Osteocyte (in vitro differentiated cells): ENCODE measurements at regions not wholly inside any gene's neighbourhood (a gene's known extent, or its start where the extent isn't known, plus 50 kb on each side); places are given as distances from the start of the nearest gene placed in this dataset.

ENCODE experiments used
- DNase-seq: peaks from one replicate; pipeline ENCODE4 v3.0.0; 2021; ENCODE audit warnings: mixed read lengths; ENCODE audit not compliant: unreplicated experiment; ENCODE audit errors: extremely low spot score
- H3K27ac Mint-ChIP-seq: one replicate; pipeline ENCODE4 v1.8.0; 2021; ENCODE audit warnings: mild to moderate bottlenecking, mixed read lengths; ENCODE audit not compliant: unreplicated experiment
- H3K27me3 Mint-ChIP-seq: one replicate; pipeline ENCODE4 v1.8.0; 2021; ENCODE audit warnings: mixed read lengths; ENCODE audit not compliant: unreplicated experiment
- H3K36me3 Mint-ChIP-seq: one replicate; pipeline ENCODE4 v1.8.0; 2021; ENCODE audit warnings: mixed read lengths; ENCODE audit not compliant: unreplicated experiment
- H3K4me1 Mint-ChIP-seq: one replicate; pipeline ENCODE4 v1.8.0; 2021; ENCODE audit warnings: mixed read lengths; ENCODE audit not compliant: unreplicated experiment
- H3K4me3 Mint-ChIP-seq: one replicate; pipeline ENCODE4 v1.8.0; 2021; ENCODE audit warnings: mild to moderate bottlenecking, moderate library complexity, mixed read lengths; ENCODE audit not compliant: unreplicated experiment
- H3K9me3 Mint-ChIP-seq: one replicate; pipeline ENCODE4 v1.8.0; 2021; ENCODE audit warnings: mixed read lengths; ENCODE audit not compliant: unreplicated experiment
- TF ChIP-seq, protein P1 (sequence below): fragments of 200-600 bp; sonication (generic); IDR thresholded peaks from 2 replicates; pipeline ENCODE4 v1.5.0; 2021; ENCODE audit warnings: antibody characterized with exemption, mild to moderate bottlenecking, moderate library complexity

DNA sequence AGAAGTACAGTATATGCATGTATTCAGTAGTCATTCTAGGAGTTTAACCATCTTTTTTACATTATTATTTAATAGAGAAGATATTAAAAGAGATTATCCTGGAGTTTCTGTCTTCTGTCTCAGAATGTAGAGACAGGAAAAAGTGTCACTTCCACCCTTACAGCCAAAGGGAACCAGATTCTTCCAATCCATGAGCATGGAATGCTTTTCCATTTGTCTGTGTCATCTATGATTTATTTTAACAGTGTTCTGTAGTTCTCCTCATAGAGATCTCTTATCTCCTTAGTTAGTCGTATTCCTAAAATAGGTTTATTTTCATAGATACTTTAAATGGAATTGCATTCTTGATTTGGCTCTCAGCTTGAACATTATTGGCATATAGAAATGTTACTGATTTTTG lies 959.5 kb upstream of the PIK3C3 start:
- H3K4me1 Mint-ChIP-seq = no peaks in the 10 kb centered on the region
- no peak overlapping the region for H3K27ac Mint-ChIP-seq
- H3K9me3 Mint-ChIP-seq = peaks cover 4% of the 10 kb centered on the region
- no peaks in the 10 kb centered on the region for H3K36me3 Mint-ChIP-seq
- H3K27me3 Mint-ChIP-seq = peaks cover 2% of the 10 kb centered on the region
- TF ChIP-seq, protein P1, sequence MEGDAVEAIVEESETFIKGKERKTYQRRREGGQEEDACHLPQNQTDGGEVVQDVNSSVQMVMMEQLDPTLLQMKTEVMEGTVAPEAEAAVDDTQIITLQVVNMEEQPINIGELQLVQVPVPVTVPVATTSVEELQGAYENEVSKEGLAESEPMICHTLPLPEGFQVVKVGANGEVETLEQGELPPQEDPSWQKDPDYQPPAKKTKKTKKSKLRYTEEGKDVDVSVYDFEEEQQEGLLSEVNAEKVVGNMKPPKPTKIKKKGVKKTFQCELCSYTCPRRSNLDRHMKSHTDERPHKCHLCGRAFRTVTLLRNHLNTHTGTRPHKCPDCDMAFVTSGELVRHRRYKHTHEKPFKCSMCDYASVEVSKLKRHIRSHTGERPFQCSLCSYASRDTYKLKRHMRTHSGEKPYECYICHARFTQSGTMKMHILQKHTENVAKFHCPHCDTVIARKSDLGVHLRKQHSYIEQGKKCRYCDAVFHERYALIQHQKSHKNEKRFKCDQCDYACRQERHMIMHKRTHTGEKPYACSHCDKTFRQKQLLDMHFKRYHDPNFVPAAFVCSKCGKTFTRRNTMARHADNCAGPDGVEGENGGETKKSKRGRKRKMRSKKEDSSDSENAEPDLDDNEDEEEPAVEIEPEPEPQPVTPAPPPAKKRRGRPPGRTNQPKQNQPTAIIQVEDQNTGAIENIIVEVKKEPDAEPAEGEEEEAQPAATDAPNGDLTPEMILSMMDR = no peak
- no peak for DNase-seq
- H3K4me3 Mint-ChIP-seq = no peak overlapping the region

DNA sequence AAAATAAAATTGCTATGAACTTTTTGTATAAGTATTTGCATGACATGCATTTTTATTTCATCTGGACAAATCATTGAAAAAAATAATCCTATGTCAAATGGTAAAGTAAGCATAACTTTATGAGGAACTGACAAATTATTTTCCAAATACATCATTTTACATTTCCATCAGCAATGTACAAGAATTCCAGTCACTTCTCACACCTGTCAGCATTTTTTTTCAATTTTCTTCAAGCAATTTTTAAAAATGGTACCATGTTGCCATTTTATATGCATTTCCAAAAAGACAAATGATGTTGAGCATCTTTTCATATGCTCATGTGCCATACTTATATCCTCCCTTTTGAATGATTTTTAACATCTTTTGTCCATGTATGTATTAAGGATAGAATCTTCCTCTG lies 961.7 kb upstream of the PIK3C3 start:
- Mint-ChIP-seq H3K4me1 (no peaks in the 10 kb centered on the region), H3K27me3 (peaks cover 1% of the 10 kb centered on the region), H3K36me3 (no peaks in the 10 kb centered on the region), H3K9me3 (peaks cover 2% of the 10 kb centered on the region), H3K4me3 (no peak overlapping the region), H3K27ac (no peak overlapping the region)
- TF ChIP-seq, protein P1 = no peak
- no peak for DNase-seq

DNA sequence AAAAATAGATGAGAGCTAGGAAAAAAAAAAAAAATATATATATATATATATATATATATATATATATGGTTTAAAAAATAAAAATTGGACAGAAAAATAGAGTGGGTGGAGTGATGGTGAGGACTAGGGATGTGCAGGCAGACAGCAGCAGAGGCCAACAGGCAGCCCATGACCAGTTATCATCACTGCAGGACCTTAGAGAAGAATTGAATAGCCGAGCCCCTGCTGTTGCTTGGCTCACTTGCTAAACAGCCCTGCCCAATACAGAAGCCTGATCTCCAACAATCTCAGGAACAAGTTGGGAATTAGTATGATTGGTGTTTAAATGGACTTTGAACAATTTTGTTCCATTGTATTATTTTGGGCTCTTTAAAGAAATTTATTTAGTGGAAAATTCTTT lies 967.5 kb upstream of the PIK3C3 start:
- H3K4me3 Mint-ChIP-seq = no peak overlapping the region
- H3K27ac Mint-ChIP-seq = no peak overlapping the region
- H3K27me3 Mint-ChIP-seq = no peaks in the 10 kb centered on the region
- no peaks in the 10 kb centered on the region for H3K4me1 Mint-ChIP-seq
- H3K36me3 Mint-ChIP-seq = no peaks in the 10 kb centered on the region
- TF ChIP-seq, protein P1 = no peak
- H3K9me3 Mint-ChIP-seq = no peaks in the 10 kb centered on the region
- DNase-seq = no peak

DNA sequence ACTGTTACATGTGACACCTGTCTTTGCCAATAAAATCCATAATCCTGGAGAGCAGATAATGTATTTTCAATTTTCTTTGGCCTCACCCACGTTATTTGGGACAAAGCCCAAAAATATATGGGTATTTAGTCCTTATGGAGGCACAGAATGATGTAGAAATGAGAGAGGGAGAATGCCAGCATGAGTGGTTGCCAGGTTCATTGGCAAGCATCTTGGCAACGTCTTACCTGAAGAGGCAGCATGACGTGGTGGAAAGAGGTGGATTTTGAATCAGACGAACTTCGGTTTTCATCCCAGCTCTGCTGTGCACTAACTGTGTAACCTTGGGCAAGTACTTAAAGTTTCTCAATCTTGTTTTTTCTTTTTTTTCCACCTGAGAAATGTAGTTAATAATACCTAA lies 969.6 kb upstream of the PIK3C3 start:
- TF ChIP-seq, protein P1 = no peak
- Mint-ChIP-seq H3K36me3 (no peaks in the 10 kb centered on the region), H3K27ac (no peak overlapping the region), H3K4me3 (no peak overlapping the region), H3K4me1 (peaks cover under 1% of the 10 kb centered on the region), H3K27me3 (no peaks in the 10 kb centered on the region), H3K9me3 (no peaks in the 10 kb centered on the region)
- no peak for DNase-seq

DNA sequence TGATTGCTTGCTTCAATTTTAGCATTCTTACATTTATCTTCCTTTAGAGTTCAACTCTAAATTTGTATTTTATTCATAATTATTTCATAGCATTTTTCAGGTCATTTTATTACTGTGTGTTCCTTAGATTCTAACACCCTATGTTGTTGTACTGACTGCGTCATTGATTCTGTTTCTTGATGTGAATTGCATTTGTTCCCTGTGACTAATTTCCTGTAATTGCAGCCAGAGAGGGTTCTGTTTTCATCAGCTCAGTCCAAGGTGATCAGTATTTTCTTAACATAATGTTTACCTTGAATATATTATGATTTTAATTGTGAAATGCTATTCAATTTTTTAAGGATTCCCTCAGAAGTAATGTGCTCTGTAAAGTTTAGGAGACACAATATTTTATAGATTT lies 970.2 kb upstream of the PIK3C3 start:
- no peak overlapping the region for H3K27ac Mint-ChIP-seq
- H3K27me3 Mint-ChIP-seq = no peaks in the 10 kb centered on the region
- DNase-seq = no peak
- no peak overlapping the region for H3K4me3 Mint-ChIP-seq
- peaks cover 2% of the 10 kb centered on the region for H3K4me1 Mint-ChIP-seq
- H3K36me3 Mint-ChIP-seq = no peaks in the 10 kb centered on the region
- no peaks in the 10 kb centered on the region for H3K9me3 Mint-ChIP-seq
- TF ChIP-seq, protein P1 = no peak
